Mucosa of descending colon (tissue), 3 donors: ENCODE measurements at regions not wholly inside any gene's neighbourhood (a gene's known extent, or its start where the extent isn't known, plus 50 kb on each side); places are given as distances from the start of the nearest gene placed in this dataset.
A peak's percentile ranks its signal among the peaks of the same experiment; 100 is the strongest.
"Not testable (repeated sequence)": the region's sequence is repeated elsewhere in the genome, so short reads cannot be mapped to it uniquely, and the experiment has no call there.

Source experiments
- ATAC-seq: fragments of 200-7000 bp; cut with Tn5 transposase; one replicate; pipeline ENCODE4 v1.9.1; 2020; ENCODE audit warnings: mild to moderate bottlenecking, moderate library complexity
- DNase-seq, 3 donors: peaks; one replicate each; pipeline ENCODE4 v3.0.0-alpha.2; 2020
- H3K36me3 ChIP-seq: fragments of 200-600 bp; one replicate; pipeline ENCODE4 v1.8.0; 2021; ENCODE audit warnings: low read depth, mild to moderate bottlenecking
- H3K4me1 ChIP-seq: fragments of 200-600 bp; one replicate; pipeline ENCODE4 v1.8.0; 2021; ENCODE audit warnings: low read depth, mild to moderate bottlenecking
- H3K4me3 ChIP-seq: fragments of 200-600 bp; one replicate; pipeline ENCODE4 v1.8.0; 2021; ENCODE audit warnings: mild to moderate bottlenecking
- H3K9me3 ChIP-seq: fragments of 200-600 bp; one replicate; pipeline ENCODE4 v1.8.0; 2021; ENCODE audit warnings: mild to moderate bottlenecking
- CTCF ChIP-seq: fragments of 200-600 bp; IDR thresholded peaks from one replicate; pipeline ENCODE4 v1.8.0; 2022; ENCODE audit warnings: antibody characterized with exemption, mild to moderate bottlenecking
- intact Hi-C, 2 donors: fragments of 100-400 bp; cut with DNase I in 1 of 2; cut with micrococcal nuclease in 1 of 2; formaldehyde crosslinking; loops; one replicate each; pipeline versions ENCODE4 v1.11.0 to v1.11.1; 2022; cut with DNase I, micrococcal nuclease
- donor health status: DM: no; HTN: no; CAD: no; lungs with moderate emphysema.
- donor health status: DM: no; HTN: no; CAD: no.
- donor health status: DM: no; HTN: yes; CAD: no.

GRCh38 chr13:102538938-102539337 lies 57.8 kb upstream of the TPP2 start:
- intact Hi-C loops = no loop called here
- ATAC-seq = no peak
- TF ChIP-seq CTCF = no peak

GRCh38 chr13:102536695-102537485 lies 59.9 kb upstream of the TPP2 start:
- ATAC-seq = no peak
- no peaks in the 10 kb centered on the region for H3K4me1 ChIP-seq
- DNase-seq = peak in 1 of 3 donors; percentile 27

More at GRCh38 chr13:102538938-102539337, 57.8 kb upstream of the TPP2 start:
- Histone ChIP-seq H3K9me3 (no peaks in the 10 kb centered on the region), H3K4me3 (no peak overlapping the region), H3K36me3 (no peaks in the 10 kb centered on the region), H3K4me1 (no peaks in the 10 kb centered on the region)
- no peak for DNase-seq

GRCh38 chr13:102536196-102536595 lies 60.6 kb upstream of the TPP2 start:
- Histone ChIP-seq H3K9me3 (no peaks in the 10 kb centered on the region), H3K36me3 (no peaks in the 10 kb centered on the region), H3K4me1 (no peaks in the 10 kb centered on the region), H3K4me3 (no peak overlapping the region)
- no peak for TF ChIP-seq CTCF
- DNase-seq = no peak
- intact Hi-C loops = no loop called here
- ATAC-seq = no peak

More at GRCh38 chr13:102536695-102537485, 59.9 kb upstream of the TPP2 start:
- intact Hi-C loops = no loop called here
- TF ChIP-seq CTCF = no peak
- H3K4me3 ChIP-seq = no peak overlapping the region
- no peaks in the 10 kb centered on the region for H3K36me3 ChIP-seq
- no peaks in the 10 kb centered on the region for H3K9me3 ChIP-seq

GRCh38 chr13:102530751-102531150 lies 66.0 kb upstream of the TPP2 start:
- ATAC-seq = no peak
- Histone ChIP-seq H3K4me3 (no peak overlapping the region), H3K4me1 (no peaks in the 10 kb centered on the region), H3K36me3 (no peaks in the 10 kb centered on the region), H3K9me3 (no peaks in the 10 kb centered on the region)
- no peak for DNase-seq
- no peak for TF ChIP-seq CTCF
- intact Hi-C loops = no loop called here

- H3K4me1 ChIP-seq, intact Hi-C loops, H3K36me3 ChIP-seq, H3K9me3 ChIP-seq, ATAC-seq, DNase-seq, H3K4me3 ChIP-seq: not testable (repeated sequence)
Measured at GRCh38 chr13:102522251-102522650, 74.5 kb upstream of the TPP2 start.

- no peak overlapping the region for H3K4me3 ChIP-seq
- TF ChIP-seq CTCF = no peak
- H3K9me3 ChIP-seq = no peaks in the 10 kb centered on the region
- intact Hi-C loops = no loop called here
- H3K36me3 ChIP-seq = no peaks in the 10 kb centered on the region
- no peak for DNase-seq
- ATAC-seq = no peak
- H3K4me1 ChIP-seq = no peaks in the 10 kb centered on the region
Measured at GRCh38 chr13:102517959-102518358, 78.8 kb upstream of the TPP2 start.
